ENCODE measurements at regions not wholly inside any gene's neighbourhood (a gene's known extent, or its start where the extent isn't known, plus 50 kb on each side); places are given as distances from the start of the nearest gene placed in this dataset.

- TF ChIP-seq ZNF416 (CRISPR knock-in tag; IDR thresholded peaks at IDR 0.05), result no peak
- TF ChIP-seq FOXP4 (CRISPR knock-in tag; IDR thresholded peaks at IDR 0.05), result no peak
These were observed 157.1 kb downstream of the ELAVL4 start for GRCh38 chr1:50265790-50266314.

All from WTC11 (cell line).